ENCODE measurements at regions not wholly inside any gene's neighbourhood (a gene's known extent, or its start where the extent isn't known, plus 50 kb on each side); places are given as distances from the start of the nearest gene placed in this dataset.

DNA sequence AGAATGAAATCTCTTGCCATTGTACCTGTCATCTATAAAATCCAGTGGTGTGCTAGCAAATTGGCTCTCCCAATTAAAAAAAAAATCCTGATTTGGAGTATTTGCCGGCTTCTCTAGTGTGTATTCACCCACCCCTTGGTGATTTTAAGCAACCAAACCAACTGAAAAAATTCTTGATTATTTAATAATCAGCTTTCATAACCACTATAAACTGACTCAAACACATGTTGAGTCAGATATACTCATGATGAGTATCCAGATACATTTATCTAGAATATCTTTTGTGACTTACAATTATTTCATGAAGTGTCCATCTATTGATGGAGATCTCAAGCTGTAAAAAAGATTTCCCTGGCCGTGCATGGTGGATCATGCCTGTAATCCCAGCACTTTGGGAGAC lies 205.4 kb downstream of the RASSF9 start:
- TF ChIP-seq, protein P1, sequence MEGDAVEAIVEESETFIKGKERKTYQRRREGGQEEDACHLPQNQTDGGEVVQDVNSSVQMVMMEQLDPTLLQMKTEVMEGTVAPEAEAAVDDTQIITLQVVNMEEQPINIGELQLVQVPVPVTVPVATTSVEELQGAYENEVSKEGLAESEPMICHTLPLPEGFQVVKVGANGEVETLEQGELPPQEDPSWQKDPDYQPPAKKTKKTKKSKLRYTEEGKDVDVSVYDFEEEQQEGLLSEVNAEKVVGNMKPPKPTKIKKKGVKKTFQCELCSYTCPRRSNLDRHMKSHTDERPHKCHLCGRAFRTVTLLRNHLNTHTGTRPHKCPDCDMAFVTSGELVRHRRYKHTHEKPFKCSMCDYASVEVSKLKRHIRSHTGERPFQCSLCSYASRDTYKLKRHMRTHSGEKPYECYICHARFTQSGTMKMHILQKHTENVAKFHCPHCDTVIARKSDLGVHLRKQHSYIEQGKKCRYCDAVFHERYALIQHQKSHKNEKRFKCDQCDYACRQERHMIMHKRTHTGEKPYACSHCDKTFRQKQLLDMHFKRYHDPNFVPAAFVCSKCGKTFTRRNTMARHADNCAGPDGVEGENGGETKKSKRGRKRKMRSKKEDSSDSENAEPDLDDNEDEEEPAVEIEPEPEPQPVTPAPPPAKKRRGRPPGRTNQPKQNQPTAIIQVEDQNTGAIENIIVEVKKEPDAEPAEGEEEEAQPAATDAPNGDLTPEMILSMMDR (conservative IDR thresholded peaks at IDR 0.05): no peak
- TF ChIP-seq ZFX (IDR thresholded peaks at IDR 0.05): no peak

Measured in C4-2B (cell line).